ENCODE measurements at regions not wholly inside any gene's neighbourhood (a gene's known extent, or its start where the extent isn't known, plus 50 kb on each side); places are given as distances from the start of the nearest gene placed in this dataset.

GRCh38 chr5:5752844-5753243 lies 330.4 kb downstream of the ICE1 start:
- H3K36me3 ChIP-seq: no peaks in the 10 kb centered on the region
- H3K27me3 ChIP-seq: no peaks in the 10 kb centered on the region
- H3K4me3 ChIP-seq: no peak overlapping the region
- no peak overlapping the region for H3K27ac ChIP-seq
- H3K4me1 ChIP-seq: no peaks in the 10 kb centered on the region
- DNase-seq (ENCODE audit: low spot score): no peak
- no peak for TF ChIP-seq CTCF (IDR thresholded peaks at IDR 0.05)
- no peaks in the 10 kb centered on the region for H3K9me3 ChIP-seq

GRCh38 chr5:5751987-5752386 lies 329.5 kb downstream of the ICE1 start:
- Histone ChIP-seq H3K27me3 (no peaks in the 10 kb centered on the region), H3K36me3 (no peaks in the 10 kb centered on the region), H3K27ac (no peak overlapping the region), H3K4me3 (no peak overlapping the region), H3K4me1 (no peaks in the 10 kb centered on the region), H3K9me3 (no peaks in the 10 kb centered on the region)
- DNase-seq (ENCODE audit: low spot score): no peak
- no peak for TF ChIP-seq CTCF (IDR thresholded peaks at IDR 0.05)

- Histone ChIP-seq H3K27ac (no peak overlapping the region), H3K36me3 (no peaks in the 10 kb centered on the region), H3K9me3 (no peaks in the 10 kb centered on the region), H3K27me3 (no peaks in the 10 kb centered on the region), H3K4me3 (no peak overlapping the region), H3K4me1 (no peaks in the 10 kb centered on the region)
- no peak for DNase-seq (ENCODE audit: low spot score)
- no peak for TF ChIP-seq CTCF (IDR thresholded peaks at IDR 0.05)
Observed at GRCh38 chr5:5751498-5751897, 329.0 kb downstream of the ICE1 start.

GRCh38 chr5:5741418-5741817 lies 318.9 kb downstream of the ICE1 start:
- Histone ChIP-seq H3K27ac (no peak overlapping the region), H3K4me3 (no peak overlapping the region), H3K4me1 (no peaks in the 10 kb centered on the region), H3K9me3 (peaks cover 0 to 35% of the 10 kb centered on the region in 2 donors), H3K27me3 (no peaks in the 10 kb centered on the region), H3K36me3 (no peaks in the 10 kb centered on the region)
- no peak for DNase-seq (ENCODE audit: low spot score)
- TF ChIP-seq CTCF (IDR thresholded peaks at IDR 0.05): no peak

GRCh38 chr5:5739490-5739945 lies 317.0 kb downstream of the ICE1 start:
- no peaks in the 10 kb centered on the region for H3K4me1 ChIP-seq
- H3K27me3 ChIP-seq: no peaks in the 10 kb centered on the region
- no peak for DNase-seq (ENCODE audit: low spot score)
- H3K27ac ChIP-seq: no peak overlapping the region
- H3K4me3 ChIP-seq: no peak overlapping the region
- no peak for TF ChIP-seq CTCF (IDR thresholded peaks at IDR 0.05)
- H3K36me3 ChIP-seq: no peaks in the 10 kb centered on the region
- peaks cover 0 to 17% of the 10 kb centered on the region in 2 donors for H3K9me3 ChIP-seq

- Histone ChIP-seq H3K36me3 (no peaks in the 10 kb centered on the region), H3K9me3 (peaks cover 0 to 11% of the 10 kb centered on the region in 2 donors), H3K27me3 (no peaks in the 10 kb centered on the region), H3K27ac (no peak overlapping the region), H3K4me1 (no peaks in the 10 kb centered on the region), H3K4me3 (no peak overlapping the region)
- no peak for TF ChIP-seq CTCF (IDR thresholded peaks at IDR 0.05)
- no peak for DNase-seq (ENCODE audit: low spot score)
Observed at GRCh38 chr5:5738797-5739489, 316.5 kb downstream of the ICE1 start.

All from right atrium auricular region (tissue), 2 donors.